Smooth muscle cell (in vitro differentiated cells): ENCODE measurements at regions not wholly inside any gene's neighbourhood (a gene's known extent, or its start where the extent isn't known, plus 50 kb on each side); places are given as distances from the start of the nearest gene placed in this dataset.

Experiments
- DNase-seq: peaks from one replicate; lab custom pipeline; 2025; ENCODE audit not compliant: unreplicated experiment; lab: John Stamatoyannopoulos, UW
- H2AFZ ChIP-seq: fragments of 200-600 bp; sonication (generic); 2 replicates; pipeline ENCODE4 v1.6.0; 2016; ENCODE audit warnings: antibody characterized with exemption, low read depth, mild to moderate bottlenecking
- H3F3A ChIP-seq: fragments of 200-600 bp; sonication (generic); 2 replicates; pipeline ENCODE4 v1.6.0; 2017; ENCODE audit warnings: antibody characterized with exemption, low read depth
- H3K27ac ChIP-seq: fragments of 200-600 bp; sonication (generic); 2 replicates; pipeline ENCODE4 v1.5.1; 2016; ENCODE audit warnings: low read depth, mild to moderate bottlenecking
- H3K27me3 ChIP-seq: fragments of 200-600 bp; sonication (generic); 2 replicates; pipeline ENCODE4 v1.6.1; 2016; ENCODE audit warnings: low read depth, mild to moderate bottlenecking
- H3K36me3 ChIP-seq: fragments of 200-600 bp; sonication (generic); 2 replicates; pipeline ENCODE4 v1.5.1; 2016; ENCODE audit warnings: low read depth
- H3K4me1 ChIP-seq: fragments of 200-600 bp; sonication (generic); 2 replicates; pipeline ENCODE4 v1.5.1; 2016; ENCODE audit warnings: low read depth
- H3K4me2 ChIP-seq: fragments of 200-600 bp; sonication (generic); 2 replicates; pipeline ENCODE4 v1.6.0; 2016; ENCODE audit warnings: mild to moderate bottlenecking
- H3K4me3 ChIP-seq: fragments of 200-600 bp; sonication (generic); 2 replicates; pipeline ENCODE4 v1.5.1; 2016; ENCODE audit warnings: mild to moderate bottlenecking
- H3K79me2 ChIP-seq: fragments of 200-600 bp; sonication (generic); 2 replicates; pipeline ENCODE4 v1.6.0; 2016; ENCODE audit warnings: low read depth, mild to moderate bottlenecking
- H3K9ac ChIP-seq: fragments of 200-600 bp; sonication (generic); 2 replicates; pipeline ENCODE4 v1.6.0; 2016; ENCODE audit warnings: low read depth
- H3K9me3 ChIP-seq: fragments of 200-600 bp; sonication (generic); replicated peaks from 2 replicates; pipeline ENCODE4 v1.5.1; 2016; ENCODE audit warnings: low read depth
- H4K20me1 ChIP-seq: fragments of 200-600 bp; sonication (generic); 2 replicates; pipeline ENCODE4 v1.6.0; 2016; ENCODE audit warnings: low read depth
- CTCF ChIP-seq: fragments of 200-600 bp; sonication (generic); IDR thresholded peaks from 2 replicates; pipeline ENCODE4 v1.5.1; 2017; ENCODE audit warnings: borderline replicate concordance, mild to moderate bottlenecking, antibody characterized with exemption; ENCODE audit not compliant: insufficient read depth, poor library complexity, severe bottlenecking
- WGBS: methylation state at CpG from one replicate; pipeline ENCODE4 v1.1.7; 2016; ENCODE audit warnings: low lambda C conversion rate; 5-methylcytosine and 5-hydroxymethylcytosine counted together

- TF ChIP-seq CTCF: no peak
- Histone ChIP-seq H3K27ac (no peak overlapping the region), H3K79me2 (no peaks in the 10 kb centered on the region), H3K27me3 (no peaks in the 10 kb centered on the region), H3K4me1 (peaks cover 8% of the 10 kb centered on the region), H3K4me2 (no peak overlapping the region), H3K4me3 (no peak overlapping the region), H3F3A (no peaks in the 10 kb centered on the region), H3K9me3 (no peaks in the 10 kb centered on the region), H4K20me1 (no peaks in the 10 kb centered on the region), H3K36me3 (no peaks in the 10 kb centered on the region), H3K9ac (no peak overlapping the region), H2AFZ (no peak overlapping the region)
- DNase-seq: no peak
- 92% methylated on average over 3 of the region's 3 CpGs for whole genome bisulfite sequencing
Measured at GRCh38 chr3:88584451-88584850, 434.7 kb downstream of the C3orf38 start.

GRCh38 chr3:88586121-88586640 lies 436.4 kb downstream of the C3orf38 start:
- Histone ChIP-seq H3K9me3 (no peaks in the 10 kb centered on the region), H3F3A (no peaks in the 10 kb centered on the region), H3K27ac (no peak overlapping the region), H3K27me3 (no peaks in the 10 kb centered on the region), H3K4me3 (no peak overlapping the region), H3K79me2 (no peaks in the 10 kb centered on the region), H3K9ac (no peak overlapping the region), H4K20me1 (no peaks in the 10 kb centered on the region), H3K4me2 (no peak overlapping the region), H3K36me3 (no peaks in the 10 kb centered on the region), H2AFZ (no peak overlapping the region), H3K4me1 (peaks cover 9% of the 10 kb centered on the region)
- 98% methylated on average over 2 of the region's 2 CpGs for WGBS
- no peak for TF ChIP-seq CTCF
- DNase-seq: no peak

GRCh38 chr3:88589138-88589537 lies 439.4 kb downstream of the C3orf38 start:
- no peaks in the 10 kb centered on the region for H4K20me1 ChIP-seq
- no peaks in the 10 kb centered on the region for H3K9me3 ChIP-seq
- H3K4me2 ChIP-seq: peak overlapping the region; percentile 38
- no peaks in the 10 kb centered on the region for H3K36me3 ChIP-seq
- H3K4me1 ChIP-seq: peaks cover 9% of the 10 kb centered on the region
- peak overlapping the region; percentile 39 for H2AFZ ChIP-seq
- no peaks in the 10 kb centered on the region for H3K79me2 ChIP-seq
- no peak for DNase-seq
- 7% methylated on average over 2 of the region's 2 CpGs for WGBS
- H3F3A ChIP-seq: no peaks in the 10 kb centered on the region
- H3K27ac ChIP-seq: peak overlapping the region; percentile 34
- H3K27me3 ChIP-seq: no peaks in the 10 kb centered on the region
- H3K4me3 ChIP-seq: no peak overlapping the region
- no peak for TF ChIP-seq CTCF
- H3K9ac ChIP-seq: no peak overlapping the region

GRCh38 chr3:88595026-88595425 lies 445.3 kb downstream of the C3orf38 start:
- H3K36me3 ChIP-seq: no peaks in the 10 kb centered on the region
- H3K79me2 ChIP-seq: no peaks in the 10 kb centered on the region
- H3F3A ChIP-seq: no peaks in the 10 kb centered on the region
- no peak for TF ChIP-seq CTCF
- no peak for DNase-seq
- no peak overlapping the region for H3K4me3 ChIP-seq
- no peaks in the 10 kb centered on the region for H4K20me1 ChIP-seq
- H2AFZ ChIP-seq: no peak overlapping the region
- H3K4me1 ChIP-seq: no peaks in the 10 kb centered on the region
- no peak overlapping the region for H3K4me2 ChIP-seq
- no peak overlapping the region for H3K27ac ChIP-seq
- no peak overlapping the region for H3K9ac ChIP-seq
- H3K9me3 ChIP-seq: no peaks in the 10 kb centered on the region
- WGBS: 55% methylated on average over 1 of the region's 1 CpG
- H3K27me3 ChIP-seq: no peaks in the 10 kb centered on the region
